ENCODE measurements at regions not wholly inside any gene's neighbourhood (a gene's known extent, or its start where the extent isn't known, plus 50 kb on each side); places are given as distances from the start of the nearest gene placed in this dataset.

DNA sequence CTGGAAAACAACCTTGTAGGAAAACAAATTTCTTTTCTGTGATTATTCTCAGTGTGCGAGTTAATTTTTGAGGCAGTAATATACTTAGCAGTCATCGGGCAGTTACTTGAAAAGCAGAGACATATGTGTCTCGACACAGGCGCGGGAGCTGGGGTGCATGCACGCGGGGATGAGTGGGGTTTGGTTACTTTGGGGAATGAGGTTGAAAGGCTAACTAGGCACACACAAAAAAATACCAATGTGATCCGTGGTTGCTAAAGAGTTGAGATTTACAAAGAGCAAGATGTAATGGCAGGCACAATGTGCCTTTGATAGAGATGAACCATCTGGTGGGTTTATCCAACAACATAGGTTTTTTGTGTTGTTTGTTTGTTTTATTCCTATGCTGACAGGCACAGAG, 703.8 kb upstream of the EEF2KMT start:
- Histone ChIP-seq H3K9me2 (ENCODE audit: insufficient read depth) (0 out of 2 replicates have a peak, but pooled peaks cover 8% of the 10 kb centered on the region), H2AFZ (no peak overlapping the region), H3K27me3 (ENCODE audit: insufficient read depth) (no peaks in the 10 kb centered on the region), H3F3A (replicated peaks; ENCODE audit: low read depth) (no peaks in the 10 kb centered on the region), H4K20me1 (replicated peaks; ENCODE audit: insufficient read depth) (no peaks in the 10 kb centered on the region), H3K4me3 (no peak overlapping the region), H3K79me2 (replicated peaks; ENCODE audit: insufficient read depth) (no peaks in the 10 kb centered on the region), H3K27ac (ENCODE audit: low read depth) (no peak overlapping the region), H3K36me3 (ENCODE audit: insufficient read depth) (no peaks in the 10 kb centered on the region), H3K4me2 (no peak overlapping the region), H3K4me1 (ENCODE audit: insufficient read depth) (no peaks in the 10 kb centered on the region)
- Mint-ChIP-seq H3K4me1 (peaks cover 3% of the 10 kb centered on the region; the same call in 1 of the 3 replicates), H3K4me3 (no peak overlapping the region), H3K36me3 (ENCODE audit: low read depth) (peaks cover 6% of the 10 kb centered on the region; the same call in 2 of the 3 replicates), H3K9me3 (peaks cover 15% of the 10 kb centered on the region), H3K27me3 (ENCODE audit: insufficient read depth, low read depth, poor library complexity) (peaks cover 2% of the 10 kb centered on the region), H3K27ac (no peak overlapping the region)
- TF ChIP-seq CREB1 (CRISPR knock-in tag; IDR thresholded peaks at IDR 0.05; ENCODE audit: low read depth) (no peak), EZH2 (IDR thresholded peaks at IDR 0.05; ENCODE audit: low read depth, unreplicated experiment) (no peak), JUNB (IDR thresholded peaks at IDR 0.05; ENCODE audit: unreplicated experiment) (no peak), EZH2phosphoT487 (IDR thresholded peaks at IDR 0.05; ENCODE audit: unreplicated experiment) (no peak), POLR2AphosphoS5 (IDR thresholded peaks at IDR 0.05; ENCODE audit: low read depth) (no peak), ZNF114 (CRISPR knock-in tag; IDR thresholded peaks at IDR 0.05) (no peak), NANOG (IDR thresholded peaks at IDR 0.05; ENCODE audit: borderline replicate concordance) (no peak), ZNF331 (CRISPR knock-in tag; IDR thresholded peaks at IDR 0.05; ENCODE audit: low read depth) (no peak), STAT1 (IDR thresholded peaks at IDR 0.05; ENCODE audit: unreplicated experiment) (no peak)
- TF ChIP-seq, protein P1, sequence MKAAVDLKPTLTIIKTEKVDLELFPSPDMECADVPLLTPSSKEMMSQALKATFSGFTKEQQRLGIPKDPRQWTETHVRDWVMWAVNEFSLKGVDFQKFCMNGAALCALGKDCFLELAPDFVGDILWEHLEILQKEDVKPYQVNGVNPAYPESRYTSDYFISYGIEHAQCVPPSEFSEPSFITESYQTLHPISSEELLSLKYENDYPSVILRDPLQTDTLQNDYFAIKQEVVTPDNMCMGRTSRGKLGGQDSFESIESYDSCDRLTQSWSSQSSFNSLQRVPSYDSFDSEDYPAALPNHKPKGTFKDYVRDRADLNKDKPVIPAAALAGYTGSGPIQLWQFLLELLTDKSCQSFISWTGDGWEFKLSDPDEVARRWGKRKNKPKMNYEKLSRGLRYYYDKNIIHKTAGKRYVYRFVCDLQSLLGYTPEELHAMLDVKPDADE (IDR thresholded peaks at IDR 0.05): no peak
- TF ChIP-seq, protein P2, sequence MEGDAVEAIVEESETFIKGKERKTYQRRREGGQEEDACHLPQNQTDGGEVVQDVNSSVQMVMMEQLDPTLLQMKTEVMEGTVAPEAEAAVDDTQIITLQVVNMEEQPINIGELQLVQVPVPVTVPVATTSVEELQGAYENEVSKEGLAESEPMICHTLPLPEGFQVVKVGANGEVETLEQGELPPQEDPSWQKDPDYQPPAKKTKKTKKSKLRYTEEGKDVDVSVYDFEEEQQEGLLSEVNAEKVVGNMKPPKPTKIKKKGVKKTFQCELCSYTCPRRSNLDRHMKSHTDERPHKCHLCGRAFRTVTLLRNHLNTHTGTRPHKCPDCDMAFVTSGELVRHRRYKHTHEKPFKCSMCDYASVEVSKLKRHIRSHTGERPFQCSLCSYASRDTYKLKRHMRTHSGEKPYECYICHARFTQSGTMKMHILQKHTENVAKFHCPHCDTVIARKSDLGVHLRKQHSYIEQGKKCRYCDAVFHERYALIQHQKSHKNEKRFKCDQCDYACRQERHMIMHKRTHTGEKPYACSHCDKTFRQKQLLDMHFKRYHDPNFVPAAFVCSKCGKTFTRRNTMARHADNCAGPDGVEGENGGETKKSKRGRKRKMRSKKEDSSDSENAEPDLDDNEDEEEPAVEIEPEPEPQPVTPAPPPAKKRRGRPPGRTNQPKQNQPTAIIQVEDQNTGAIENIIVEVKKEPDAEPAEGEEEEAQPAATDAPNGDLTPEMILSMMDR (conservative IDR thresholded peaks at IDR 0.05; ENCODE audit: low read depth in 2 of 2): no peak
- TF ChIP-seq, protein P3, sequence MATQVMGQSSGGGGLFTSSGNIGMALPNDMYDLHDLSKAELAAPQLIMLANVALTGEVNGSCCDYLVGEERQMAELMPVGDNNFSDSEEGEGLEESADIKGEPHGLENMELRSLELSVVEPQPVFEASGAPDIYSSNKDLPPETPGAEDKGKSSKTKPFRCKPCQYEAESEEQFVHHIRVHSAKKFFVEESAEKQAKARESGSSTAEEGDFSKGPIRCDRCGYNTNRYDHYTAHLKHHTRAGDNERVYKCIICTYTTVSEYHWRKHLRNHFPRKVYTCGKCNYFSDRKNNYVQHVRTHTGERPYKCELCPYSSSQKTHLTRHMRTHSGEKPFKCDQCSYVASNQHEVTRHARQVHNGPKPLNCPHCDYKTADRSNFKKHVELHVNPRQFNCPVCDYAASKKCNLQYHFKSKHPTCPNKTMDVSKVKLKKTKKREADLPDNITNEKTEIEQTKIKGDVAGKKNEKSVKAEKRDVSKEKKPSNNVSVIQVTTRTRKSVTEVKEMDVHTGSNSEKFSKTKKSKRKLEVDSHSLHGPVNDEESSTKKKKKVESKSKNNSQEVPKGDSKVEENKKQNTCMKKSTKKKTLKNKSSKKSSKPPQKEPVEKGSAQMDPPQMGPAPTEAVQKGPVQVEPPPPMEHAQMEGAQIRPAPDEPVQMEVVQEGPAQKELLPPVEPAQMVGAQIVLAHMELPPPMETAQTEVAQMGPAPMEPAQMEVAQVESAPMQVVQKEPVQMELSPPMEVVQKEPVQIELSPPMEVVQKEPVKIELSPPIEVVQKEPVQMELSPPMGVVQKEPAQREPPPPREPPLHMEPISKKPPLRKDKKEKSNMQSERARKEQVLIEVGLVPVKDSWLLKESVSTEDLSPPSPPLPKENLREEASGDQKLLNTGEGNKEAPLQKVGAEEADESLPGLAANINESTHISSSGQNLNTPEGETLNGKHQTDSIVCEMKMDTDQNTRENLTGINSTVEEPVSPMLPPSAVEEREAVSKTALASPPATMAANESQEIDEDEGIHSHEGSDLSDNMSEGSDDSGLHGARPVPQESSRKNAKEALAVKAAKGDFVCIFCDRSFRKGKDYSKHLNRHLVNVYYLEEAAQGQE (IDR thresholded peaks at IDR 0.05; ENCODE audit: unreplicated experiment): no peak
- TF ChIP-seq, protein P4, sequence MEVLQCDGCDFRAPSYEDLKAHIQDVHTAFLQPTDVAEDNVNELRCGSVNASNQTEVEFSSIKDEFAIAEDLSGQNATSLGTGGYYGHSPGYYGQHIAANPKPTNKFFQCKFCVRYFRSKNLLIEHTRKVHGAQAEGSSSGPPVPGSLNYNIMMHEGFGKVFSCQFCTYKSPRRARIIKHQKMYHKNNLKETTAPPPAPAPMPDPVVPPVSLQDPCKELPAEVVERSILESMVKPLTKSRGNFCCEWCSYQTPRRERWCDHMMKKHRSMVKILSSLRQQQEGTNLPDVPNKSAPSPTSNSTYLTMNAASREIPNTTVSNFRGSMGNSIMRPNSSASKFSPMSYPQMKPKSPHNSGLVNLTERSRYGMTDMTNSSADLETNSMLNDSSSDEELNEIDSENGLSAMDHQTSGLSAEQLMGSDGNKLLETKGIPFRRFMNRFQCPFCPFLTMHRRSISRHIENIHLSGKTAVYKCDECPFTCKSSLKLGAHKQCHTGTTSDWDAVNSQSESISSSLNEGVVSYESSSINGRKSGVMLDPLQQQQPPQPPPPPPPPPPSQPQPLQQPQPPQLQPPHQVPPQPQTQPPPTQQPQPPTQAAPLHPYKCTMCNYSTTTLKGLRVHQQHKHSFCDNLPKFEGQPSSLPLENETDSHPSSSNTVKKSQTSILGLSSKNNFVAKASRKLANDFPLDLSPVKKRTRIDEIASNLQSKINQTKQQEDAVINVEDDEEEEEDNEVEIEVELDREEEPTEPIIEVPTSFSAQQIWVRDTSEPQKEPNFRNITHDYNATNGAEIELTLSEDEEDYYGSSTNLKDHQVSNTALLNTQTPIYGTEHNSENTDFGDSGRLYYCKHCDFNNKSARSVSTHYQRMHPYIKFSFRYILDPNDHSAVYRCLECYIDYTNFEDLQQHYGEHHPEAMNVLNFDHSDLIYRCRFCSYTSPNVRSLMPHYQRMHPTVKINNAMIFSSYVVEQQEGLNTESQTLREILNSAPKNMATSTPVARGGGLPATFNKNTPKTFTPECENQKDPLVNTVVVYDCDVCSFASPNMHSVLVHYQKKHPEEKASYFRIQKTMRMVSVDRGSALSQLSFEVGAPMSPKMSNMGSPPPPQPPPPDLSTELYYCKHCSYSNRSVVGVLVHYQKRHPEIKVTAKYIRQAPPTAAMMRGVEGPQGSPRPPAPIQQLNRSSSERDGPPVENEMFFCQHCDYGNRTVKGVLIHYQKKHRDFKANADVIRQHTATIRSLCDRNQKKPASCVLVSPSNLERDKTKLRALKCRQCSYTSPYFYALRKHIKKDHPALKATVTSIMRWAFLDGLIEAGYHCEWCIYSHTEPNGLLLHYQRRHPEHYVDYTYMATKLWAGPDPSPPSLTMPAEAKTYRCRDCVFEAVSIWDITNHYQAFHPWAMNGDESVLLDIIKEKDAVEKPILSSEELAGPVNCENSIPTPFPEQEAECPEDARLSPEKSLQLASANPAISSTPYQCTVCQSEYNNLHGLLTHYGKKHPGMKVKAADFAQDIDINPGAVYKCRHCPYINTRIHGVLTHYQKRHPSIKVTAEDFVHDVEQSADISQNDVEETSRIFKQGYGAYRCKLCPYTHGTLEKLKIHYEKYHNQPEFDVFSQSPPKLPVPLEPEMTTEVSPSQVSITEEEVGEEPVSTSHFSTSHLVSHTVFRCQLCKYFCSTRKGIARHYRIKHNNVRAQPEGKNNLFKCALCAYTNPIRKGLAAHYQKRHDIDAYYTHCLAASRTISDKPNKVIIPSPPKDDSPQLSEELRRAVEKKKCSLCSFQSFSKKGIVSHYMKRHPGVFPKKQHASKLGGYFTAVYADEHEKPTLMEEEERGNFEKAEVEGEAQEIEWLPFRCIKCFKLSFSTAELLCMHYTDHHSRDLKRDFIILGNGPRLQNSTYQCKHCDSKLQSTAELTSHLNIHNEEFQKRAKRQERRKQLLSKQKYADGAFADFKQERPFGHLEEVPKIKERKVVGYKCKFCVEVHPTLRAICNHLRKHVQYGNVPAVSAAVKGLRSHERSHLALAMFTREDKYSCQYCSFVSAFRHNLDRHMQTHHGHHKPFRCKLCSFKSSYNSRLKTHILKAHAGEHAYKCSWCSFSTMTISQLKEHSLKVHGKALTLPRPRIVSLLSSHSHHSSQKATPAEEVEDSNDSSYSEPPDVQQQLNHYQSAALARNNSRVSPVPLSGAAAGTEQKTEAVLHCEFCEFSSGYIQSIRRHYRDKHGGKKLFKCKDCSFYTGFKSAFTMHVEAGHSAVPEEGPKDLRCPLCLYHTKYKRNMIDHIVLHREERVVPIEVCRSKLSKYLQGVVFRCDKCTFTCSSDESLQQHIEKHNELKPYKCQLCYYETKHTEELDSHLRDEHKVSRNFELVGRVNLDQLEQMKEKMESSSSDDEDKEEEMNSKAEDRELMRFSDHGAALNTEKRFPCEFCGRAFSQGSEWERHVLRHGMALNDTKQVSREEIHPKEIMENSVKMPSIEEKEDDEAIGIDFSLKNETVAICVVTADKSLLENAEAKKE (CRISPR knock-in tag; IDR thresholded peaks at IDR 0.05): no peak
- DNase-seq (ENCODE audit: low spot score) (no peak), ATAC-seq (no peak)
